ENCODE measurements at regions not wholly inside any gene's neighbourhood (a gene's known extent, or its start where the extent isn't known, plus 50 kb on each side); places are given as distances from the start of the nearest gene placed in this dataset.
A peak's percentile ranks its signal among the peaks of the same experiment; 100 is the strongest.
"Not testable (repeated sequence)": the region's sequence is repeated elsewhere in the genome, so short reads cannot be mapped to it uniquely, and the experiment has no call there.

GRCh38 chr5:68033961-68034571, 181.5 kb upstream of the PIK3R1 start:
- in situ Hi-C loops (cut with HindIII; ENCODE audit: low sequenced_read_pairs) = no loop called here
- peak; percentile 17 for DNase-seq (ENCODE audit: low spot score)

GRCh38 chr5:68033029-68033428, 182.5 kb upstream of the PIK3R1 start:
- in situ Hi-C loops (cut with HindIII; ENCODE audit: low sequenced_read_pairs) = no loop called here
- no peak for DNase-seq (ENCODE audit: low spot score)

GRCh38 chr5:68032216-68032762, 183.3 kb upstream of the PIK3R1 start:
- in situ Hi-C loops (cut with HindIII; ENCODE audit: low sequenced_read_pairs) = no loop called here
- DNase-seq (ENCODE audit: low spot score) = no peak

- in situ Hi-C loops (cut with HindIII; ENCODE audit: low sequenced_read_pairs) = no loop called here
- no peak for DNase-seq (ENCODE audit: low spot score)
Observed at GRCh38 chr5:68028131-68028727, 187.3 kb upstream of the PIK3R1 start.

GRCh38 chr5:68027519-68027918, 188.0 kb upstream of the PIK3R1 start:
- no peak for DNase-seq (ENCODE audit: low spot score)

GRCh38 chr5:68026092-68026885, 189.3 kb upstream of the PIK3R1 start:
- in situ Hi-C loops (cut with HindIII; ENCODE audit: low sequenced_read_pairs) = no loop called here

More at GRCh38 chr5:68027519-68027918, 188.0 kb upstream of the PIK3R1 start:
- in situ Hi-C loops (cut with HindIII; ENCODE audit: low sequenced_read_pairs) = no loop called here

GRCh38 chr5:68024426-68024825, 191.1 kb upstream of the PIK3R1 start:
- in situ Hi-C loops (cut with HindIII; ENCODE audit: low sequenced_read_pairs) = no loop called here
- DNase-seq (ENCODE audit: low spot score) = no peak

More at GRCh38 chr5:68026092-68026885, 189.3 kb upstream of the PIK3R1 start:
- no peak for DNase-seq (ENCODE audit: low spot score)

- in situ Hi-C loops (cut with HindIII; ENCODE audit: low sequenced_read_pairs) = no loop called here
- no peak for DNase-seq (ENCODE audit: low spot score)
Observed at GRCh38 chr5:68021916-68022315, 193.6 kb upstream of the PIK3R1 start.

- no peak for DNase-seq (ENCODE audit: low spot score)
- in situ Hi-C loops (cut with HindIII; ENCODE audit: low sequenced_read_pairs) = no loop called here
Observed at GRCh38 chr5:68021227-68021626, 194.3 kb upstream of the PIK3R1 start.

GRCh38 chr5:68020461-68020969, 195.0 kb upstream of the PIK3R1 start:
- in situ Hi-C loops (cut with HindIII; ENCODE audit: low sequenced_read_pairs); DNase-seq (ENCODE audit: low spot score): not testable (repeated sequence)

- in situ Hi-C loops (cut with HindIII; ENCODE audit: low sequenced_read_pairs) = no loop called here
- no peak for DNase-seq (ENCODE audit: low spot score)
Observed at GRCh38 chr5:68015381-68016302, 199.9 kb upstream of the PIK3R1 start.

GRCh38 chr5:68012831-68013230, 202.7 kb upstream of the PIK3R1 start:
- in situ Hi-C loops (cut with HindIII; ENCODE audit: low sequenced_read_pairs) = no loop called here
- DNase-seq (ENCODE audit: low spot score) = no peak

GRCh38 chr5:68012429-68012828, 203.1 kb upstream of the PIK3R1 start:
- DNase-seq (ENCODE audit: low spot score) = no peak
- in situ Hi-C loops (cut with HindIII; ENCODE audit: low sequenced_read_pairs) = no loop called here

- DNase-seq (ENCODE audit: low spot score) = no peak
- in situ Hi-C loops (cut with HindIII; ENCODE audit: low sequenced_read_pairs) = no loop called here
Observed at GRCh38 chr5:68011801-68012200, 203.8 kb upstream of the PIK3R1 start.

- no peak for DNase-seq (ENCODE audit: low spot score)
- in situ Hi-C loops (cut with HindIII; ENCODE audit: low sequenced_read_pairs) = no loop called here
Observed at GRCh38 chr5:68011259-68011760, 204.2 kb upstream of the PIK3R1 start.

- no peak for DNase-seq (ENCODE audit: low spot score)
- in situ Hi-C loops (cut with HindIII; ENCODE audit: low sequenced_read_pairs) = no loop called here
Observed at GRCh38 chr5:68010740-68011139, 204.8 kb upstream of the PIK3R1 start.

- no peak for DNase-seq (ENCODE audit: low spot score)
- in situ Hi-C loops (cut with HindIII; ENCODE audit: low sequenced_read_pairs) = no loop called here
Observed at GRCh38 chr5:68007451-68007850, 208.1 kb upstream of the PIK3R1 start.

- DNase-seq (ENCODE audit: low spot score) = no peak
- in situ Hi-C loops (cut with HindIII; ENCODE audit: low sequenced_read_pairs) = no loop called here
Observed at GRCh38 chr5:68002836-68003235, 212.7 kb upstream of the PIK3R1 start.

- in situ Hi-C loops (cut with HindIII; ENCODE audit: low sequenced_read_pairs) = no loop called here
Observed at GRCh38 chr5:68000805-68001204, 214.8 kb upstream of the PIK3R1 start.

More at GRCh38 chr5:68000805-68001204, 214.8 kb upstream of the PIK3R1 start:
- DNase-seq (ENCODE audit: low spot score) = no peak
